ENCODE measurements at regions not wholly inside any gene's neighbourhood (a gene's known extent, or its start where the extent isn't known, plus 50 kb on each side); places are given as distances from the start of the nearest gene placed in this dataset.

GRCh38 chr9:28801144-28801799, 1228.0 kb upstream of the C9orf72 start:
- no peaks in the 10 kb centered on the region for H3K4me1 ChIP-seq (ENCODE audit: control insufficient read depth in 1 of 2, extremely low read depth in 1 of 2, insufficient read depth in 2 of 2, low read length in 2 of 2)
- H3K9me3 ChIP-seq = no peaks in the 10 kb centered on the region
- H3K27ac ChIP-seq (ENCODE audit: low read length) = no peak overlapping the region
- Mint-ChIP-seq H3K4me3 (no peak overlapping the region), H3K27me3 (no peaks in the 10 kb centered on the region), H3K9me3 (no peaks in the 10 kb centered on the region), H3K27ac (no peak overlapping the region), H3K36me3 (no peaks in the 10 kb centered on the region), H3K4me1 (no peaks in the 10 kb centered on the region)
- WGBS (ENCODE audit: insufficient coverage) = no CpG with 5 or more reads among the region's 1 CpG
- H3K27me3 ChIP-seq (replicated peaks in 1 of 2; ENCODE audit: control insufficient read depth in 2 of 2, extremely low read depth in 1 of 2, insufficient read depth in 2 of 2, low read length in 1 of 2) = no peaks in the 10 kb centered on the region
- POLR2A ChIA-PET = no interaction called here
- H3K36me3 ChIP-seq (ENCODE audit: control insufficient read depth in 2 of 2, extremely low read depth in 1 of 2, insufficient read depth in 1 of 2, low read length in 1 of 2) = no peaks in the 10 kb centered on the region
- ATAC-seq (replicated peaks in 1 of 4) (no peak), DNase-seq (no peak)
- H3K4me3 ChIP-seq (ENCODE audit: control insufficient read depth in 1 of 2, extremely low read depth in 1 of 2, low read length in 1 of 2) = no peak overlapping the region
- CTCF ChIA-PET = interaction anchor here in 1 of 2 donors (0.6 kb wide), 1 partner anchor 13 kb away, joined by 3 read pairs; no protein-coding TSS in a partner anchor

- no CpG with 5 or more reads among the region's 1 CpG for WGBS (ENCODE audit: insufficient coverage)
- Mint-ChIP-seq H3K36me3 (no peaks in the 10 kb centered on the region), H3K4me1 (no peaks in the 10 kb centered on the region), H3K27me3 (no peaks in the 10 kb centered on the region), H3K27ac (no peak overlapping the region), H3K9me3 (peaks cover 0 to 8% (median 2%) of the 10 kb centered on the region in 3 donors), H3K4me3 (no peak overlapping the region)
- Histone ChIP-seq H3K9me3 (no peaks in the 10 kb centered on the region), H3K27ac (ENCODE audit: low read length) (no peak overlapping the region), H3K27me3 (replicated peaks in 1 of 2; ENCODE audit: control insufficient read depth in 2 of 2, extremely low read depth in 1 of 2, insufficient read depth in 2 of 2, low read length in 1 of 2) (no peaks in the 10 kb centered on the region), H3K4me1 (ENCODE audit: control insufficient read depth in 1 of 2, extremely low read depth in 1 of 2, insufficient read depth in 2 of 2, low read length in 2 of 2) (no peaks in the 10 kb centered on the region), H3K36me3 (ENCODE audit: control insufficient read depth in 2 of 2, extremely low read depth in 1 of 2, insufficient read depth in 1 of 2, low read length in 1 of 2) (no peaks in the 10 kb centered on the region), H3K4me3 (ENCODE audit: control insufficient read depth in 1 of 2, extremely low read depth in 1 of 2, low read length in 1 of 2) (no peak overlapping the region)
- ChIA-PET POLR2A (no interaction called here), CTCF (no interaction called here)
- no peak for DNase-seq
- ATAC-seq (replicated peaks in 1 of 4) = no peak
Observed at GRCh38 chr9:28805197-28805596, 1231.9 kb upstream of the C9orf72 start.

- no peak overlapping the region for H3K27ac ChIP-seq (ENCODE audit: low read length)
- H3K4me1 Mint-ChIP-seq = no peaks in the 10 kb centered on the region
- H3K4me3 ChIP-seq (ENCODE audit: control insufficient read depth in 1 of 2, extremely low read depth in 1 of 2, low read length in 1 of 2) = no peak overlapping the region
- H3K36me3 Mint-ChIP-seq = no peaks in the 10 kb centered on the region
- H3K27me3 ChIP-seq (replicated peaks in 1 of 2; ENCODE audit: control insufficient read depth in 2 of 2, extremely low read depth in 1 of 2, insufficient read depth in 2 of 2, low read length in 1 of 2) = no peaks in the 10 kb centered on the region
- no peak overlapping the region for H3K4me3 Mint-ChIP-seq
- no peaks in the 10 kb centered on the region for H3K27me3 Mint-ChIP-seq
- no peaks in the 10 kb centered on the region for H3K4me1 ChIP-seq (ENCODE audit: control insufficient read depth in 1 of 2, extremely low read depth in 1 of 2, insufficient read depth in 2 of 2, low read length in 2 of 2)
- no peaks in the 10 kb centered on the region for H3K36me3 ChIP-seq (ENCODE audit: control insufficient read depth in 2 of 2, extremely low read depth in 1 of 2, insufficient read depth in 1 of 2, low read length in 1 of 2)
- no peak for DNase-seq
- ATAC-seq (replicated peaks in 1 of 4) = no peak
- ChIA-PET CTCF (no interaction called here), POLR2A (no interaction called here)
- no peaks in the 10 kb centered on the region for H3K9me3 ChIP-seq
- no peak overlapping the region for H3K27ac Mint-ChIP-seq
- H3K9me3 Mint-ChIP-seq = peaks cover 0 to 8% (median 2%) of the 10 kb centered on the region in 3 donors
Observed at GRCh38 chr9:28808042-28808441, 1234.8 kb upstream of the C9orf72 start.

GRCh38 chr9:28810388-28811075, 1237.3 kb upstream of the C9orf72 start:
- Mint-ChIP-seq H3K36me3 (no peaks in the 10 kb centered on the region), H3K9me3 (peaks cover 0 to 8% (median 4%) of the 10 kb centered on the region in 3 donors), H3K4me3 (no peak overlapping the region), H3K27me3 (no peaks in the 10 kb centered on the region), H3K27ac (no peak overlapping the region), H3K4me1 (no peaks in the 10 kb centered on the region)
- no peak overlapping the region for H3K27ac ChIP-seq (ENCODE audit: low read length)
- H3K9me3 ChIP-seq = no peaks in the 10 kb centered on the region
- DNase-seq (no peak), ATAC-seq (replicated peaks in 1 of 4) (no peak)
- no peaks in the 10 kb centered on the region for H3K36me3 ChIP-seq (ENCODE audit: control insufficient read depth in 2 of 2, extremely low read depth in 1 of 2, insufficient read depth in 1 of 2, low read length in 1 of 2)
- no peaks in the 10 kb centered on the region for H3K4me1 ChIP-seq (ENCODE audit: control insufficient read depth in 1 of 2, extremely low read depth in 1 of 2, insufficient read depth in 2 of 2, low read length in 2 of 2)
- ChIA-PET POLR2A (no interaction called here), CTCF (no interaction called here)
- no CpG with 5 or more reads among the region's 1 CpG for WGBS (ENCODE audit: insufficient coverage)
- no peak overlapping the region for H3K4me3 ChIP-seq (ENCODE audit: control insufficient read depth in 1 of 2, extremely low read depth in 1 of 2, low read length in 1 of 2)
- no peaks in the 10 kb centered on the region for H3K27me3 ChIP-seq (replicated peaks in 1 of 2; ENCODE audit: control insufficient read depth in 2 of 2, extremely low read depth in 1 of 2, insufficient read depth in 2 of 2, low read length in 1 of 2)

- ATAC-seq (replicated peaks in 1 of 4) (no peak), DNase-seq (no peak)
- H3K9me3 Mint-ChIP-seq = peaks cover 0 to 8% (median 5%) of the 10 kb centered on the region in 3 donors
- H3K9me3 ChIP-seq = no peaks in the 10 kb centered on the region
- CTCF ChIA-PET = no interaction called here
- no CpG with 5 or more reads among the region's 2 CpGs for WGBS (ENCODE audit: insufficient coverage)
- H3K4me3 Mint-ChIP-seq = no peak overlapping the region
- H3K27me3 Mint-ChIP-seq = no peaks in the 10 kb centered on the region
- no peaks in the 10 kb centered on the region for H3K36me3 Mint-ChIP-seq
- H3K4me1 ChIP-seq (ENCODE audit: control insufficient read depth in 1 of 2, extremely low read depth in 1 of 2, insufficient read depth in 2 of 2, low read length in 2 of 2) = no peaks in the 10 kb centered on the region
- no peaks in the 10 kb centered on the region for H3K27me3 ChIP-seq (replicated peaks in 1 of 2; ENCODE audit: control insufficient read depth in 2 of 2, extremely low read depth in 1 of 2, insufficient read depth in 2 of 2, low read length in 1 of 2)
- no peak overlapping the region for H3K27ac Mint-ChIP-seq
- no peak overlapping the region for H3K27ac ChIP-seq (ENCODE audit: low read length)
- no peaks in the 10 kb centered on the region for H3K4me1 Mint-ChIP-seq
- POLR2A ChIA-PET = no interaction called here
- no peaks in the 10 kb centered on the region for H3K36me3 ChIP-seq (ENCODE audit: control insufficient read depth in 2 of 2, extremely low read depth in 1 of 2, insufficient read depth in 1 of 2, low read length in 1 of 2)
- H3K4me3 ChIP-seq (ENCODE audit: control insufficient read depth in 1 of 2, extremely low read depth in 1 of 2, low read length in 1 of 2) = no peak overlapping the region
Observed at GRCh38 chr9:28820741-28821140, 1247.5 kb upstream of the C9orf72 start.

GRCh38 chr9:28821240-28821639, 1248.0 kb upstream of the C9orf72 start:
- ChIA-PET CTCF (no interaction called here), POLR2A (no interaction called here)
- WGBS (ENCODE audit: insufficient coverage) = no CpG with 5 or more reads among the region's 2 CpGs
- no peak overlapping the region for H3K4me3 ChIP-seq (ENCODE audit: control insufficient read depth in 1 of 2, extremely low read depth in 1 of 2, low read length in 1 of 2)
- no peak overlapping the region for H3K27ac ChIP-seq (ENCODE audit: low read length)
- Mint-ChIP-seq H3K4me1 (no peaks in the 10 kb centered on the region), H3K27me3 (no peaks in the 10 kb centered on the region), H3K4me3 (no peak overlapping the region), H3K27ac (no peak overlapping the region), H3K36me3 (no peaks in the 10 kb centered on the region), H3K9me3 (peaks cover 0 to 10% (median 8%) of the 10 kb centered on the region in 3 donors)
- H3K4me1 ChIP-seq (ENCODE audit: control insufficient read depth in 1 of 2, extremely low read depth in 1 of 2, insufficient read depth in 2 of 2, low read length in 2 of 2) = no peaks in the 10 kb centered on the region
- no peak for DNase-seq
- no peaks in the 10 kb centered on the region for H3K36me3 ChIP-seq (ENCODE audit: control insufficient read depth in 2 of 2, extremely low read depth in 1 of 2, insufficient read depth in 1 of 2, low read length in 1 of 2)
- ATAC-seq (replicated peaks in 1 of 4) = no peak
- H3K9me3 ChIP-seq = no peaks in the 10 kb centered on the region
- no peaks in the 10 kb centered on the region for H3K27me3 ChIP-seq (replicated peaks in 1 of 2; ENCODE audit: control insufficient read depth in 2 of 2, extremely low read depth in 1 of 2, insufficient read depth in 2 of 2, low read length in 1 of 2)

Measured in T-cell (primary cell).